Endodermal cell (in vitro differentiated cells): ENCODE measurements at regions not wholly inside any gene's neighbourhood (a gene's known extent, or its start where the extent isn't known, plus 50 kb on each side); places are given as distances from the start of the nearest gene placed in this dataset.
A peak's percentile ranks its signal among the peaks of the same experiment; 100 is the strongest.

Source experiments
- DNase-seq: peaks from one replicate; pipeline ENCODE4 v3.0.0-alpha.2; 2017
- H3K27ac ChIP-seq: 2 replicates; pipeline ENCODE4 v1.5.1; 2013; ENCODE audit warnings: mild to moderate bottlenecking, low read depth, low read length, moderate library complexity
- H3K27me3 ChIP-seq: 2 replicates; pipeline ENCODE4 v1.6.1; 2013; ENCODE audit warnings: mild to moderate bottlenecking, low read length, moderate library complexity; ENCODE audit not compliant: insufficient read depth, control insufficient read depth, poor library complexity, severe bottlenecking
- H3K36me3 ChIP-seq: 2 replicates; pipeline ENCODE4 v1.7.0; 2013; ENCODE audit warnings: mild to moderate bottlenecking, low read length, moderate library complexity; ENCODE audit not compliant: control insufficient read depth, insufficient read depth
- H3K4me1 ChIP-seq: one replicate; pipeline ENCODE4 v1.7.0; 2013; ENCODE audit warnings: low read length; ENCODE audit not compliant: control insufficient read depth, insufficient read depth
- H3K4me3 ChIP-seq: 2 replicates; pipeline ENCODE4 v1.5.1; 2013; ENCODE audit warnings: mild to moderate bottlenecking, low read length, moderate library complexity
- H3K9ac ChIP-seq: 2 replicates; pipeline ENCODE4 v1.6.1; 2013; ENCODE audit warnings: mild to moderate bottlenecking, low read length, moderate library complexity; ENCODE audit not compliant: poor library complexity, severe bottlenecking; ENCODE audit errors: extremely low read depth
- H3K9me3 ChIP-seq: 2 replicates; pipeline ENCODE4 v1.6.1; 2013; ENCODE audit warnings: mild to moderate bottlenecking, low read length, moderate library complexity; ENCODE audit not compliant: control insufficient read depth
- H3K27ac Mint-ChIP-seq: 2 replicates; pipeline ENCODE4 v1.8.0; 2020; ENCODE audit warnings: mixed read lengths
- H3K27me3 Mint-ChIP-seq: 2 replicates; pipeline ENCODE4 v1.8.0; 2021; ENCODE audit warnings: mild to moderate bottlenecking, mixed read lengths; ENCODE audit not compliant: insufficient read depth
- H3K36me3 Mint-ChIP-seq: 2 replicates; pipeline ENCODE4 v1.8.0; 2020; ENCODE audit warnings: low read depth, mixed read lengths
- H3K4me1 Mint-ChIP-seq: 2 replicates; pipeline ENCODE4 v1.8.0; 2020; ENCODE audit warnings: mixed read lengths
- H3K4me3 Mint-ChIP-seq: 2 replicates; pipeline ENCODE4 v1.8.0; 2020; ENCODE audit warnings: mild to moderate bottlenecking, moderate library complexity, mixed read lengths
- H3K9me3 Mint-ChIP-seq: 2 replicates; pipeline ENCODE4 v1.8.0; 2020; ENCODE audit warnings: mild to moderate bottlenecking, mixed read lengths
- CTCF ChIP-seq: fragments of 200-600 bp; sonication (generic); conservative IDR thresholded peaks from 2 replicates; pipeline ENCODE4 v1.5.0; 2021; ENCODE audit warnings: antibody characterized with exemption, mild to moderate bottlenecking
- WGBS, 2 experiments: methylation state at CpG; one replicate each; pipeline versions ENCODE4 v1.1.5 to v1.1.7; 2013; ENCODE audit warnings: missing lambda C conversion rate in 2 of 2, mixed read lengths in 1 of 2; ENCODE audit not compliant: insufficient coverage in 1 of 2, insufficient read length in 1 of 2; 5-methylcytosine and 5-hydroxymethylcytosine counted together

- DNase-seq, result no peak
- no peak overlapping the region for H3K4me3 ChIP-seq
- no peaks in the 10 kb centered on the region for H3K4me1 Mint-ChIP-seq
- no peak overlapping the region for H3K27ac Mint-ChIP-seq
- peak; percentile 24 for TF ChIP-seq CTCF
- no peaks in the 10 kb centered on the region for H3K9me3 ChIP-seq
- H3K36me3 Mint-ChIP-seq, result no peaks in the 10 kb centered on the region
- no peak overlapping the region for H3K27ac ChIP-seq
- WGBS, 2 experiments, result 88% methylated on average over 2 of the region's 2 CpGs; no CpG with 5 or more reads in 1 of the 2 experiments
- no peaks in the 10 kb centered on the region for H3K27me3 ChIP-seq
- no peak overlapping the region for H3K4me3 Mint-ChIP-seq
- no peaks in the 10 kb centered on the region for H3K9me3 Mint-ChIP-seq
- no peaks in the 10 kb centered on the region for H3K27me3 Mint-ChIP-seq
- no peak overlapping the region for H3K9ac ChIP-seq
- no peaks in the 10 kb centered on the region for H3K4me1 ChIP-seq
- no peaks in the 10 kb centered on the region for H3K36me3 ChIP-seq
Measured at GRCh38 chrX:108947205-108947604, 210.8 kb upstream of the IRS4 start.

- no peak overlapping the region for H3K4me3 Mint-ChIP-seq
- no peaks in the 10 kb centered on the region for H3K27me3 Mint-ChIP-seq
- WGBS, 2 experiments, result 89 to 100% methylated on average over 1 to 4 of the region's 4 CpGs
- no peaks in the 10 kb centered on the region for H3K4me1 ChIP-seq
- H3K9ac ChIP-seq, result no peak overlapping the region
- H3K4me1 Mint-ChIP-seq, result no peaks in the 10 kb centered on the region
- H3K27ac ChIP-seq, result no peak overlapping the region
- H3K27me3 ChIP-seq, result no peaks in the 10 kb centered on the region
- DNase-seq, result no peak
- no peak overlapping the region for H3K27ac Mint-ChIP-seq
- no peaks in the 10 kb centered on the region for H3K9me3 ChIP-seq
- H3K9me3 Mint-ChIP-seq, result no peaks in the 10 kb centered on the region
- no peaks in the 10 kb centered on the region for H3K36me3 ChIP-seq
- no peak for TF ChIP-seq CTCF
- no peak overlapping the region for H3K4me3 ChIP-seq
- no peaks in the 10 kb centered on the region for H3K36me3 Mint-ChIP-seq
Measured at GRCh38 chrX:108946531-108946930, 210.2 kb upstream of the IRS4 start.

GRCh38 chrX:108945883-108946523 is 209.6 kb upstream of the IRS4 start:
- H3K4me3 ChIP-seq, result no peak overlapping the region
- H3K27me3 ChIP-seq, result no peaks in the 10 kb centered on the region
- no peak overlapping the region for H3K4me3 Mint-ChIP-seq
- no peaks in the 10 kb centered on the region for H3K4me1 Mint-ChIP-seq
- WGBS, 2 experiments, result 85% methylated on average over 3 of the region's 3 CpGs; no CpG with 5 or more reads in 1 of the 2 experiments
- TF ChIP-seq CTCF, result peak; percentile 38
- no peaks in the 10 kb centered on the region for H3K36me3 ChIP-seq
- H3K9me3 ChIP-seq, result no peaks in the 10 kb centered on the region
- no peaks in the 10 kb centered on the region for H3K4me1 ChIP-seq
- H3K27ac Mint-ChIP-seq, result no peak overlapping the region
- no peak overlapping the region for H3K27ac ChIP-seq
- peak; percentile 48 for DNase-seq
- no peaks in the 10 kb centered on the region for H3K9me3 Mint-ChIP-seq
- no peak overlapping the region for H3K9ac ChIP-seq
- no peaks in the 10 kb centered on the region for H3K36me3 Mint-ChIP-seq
- no peaks in the 10 kb centered on the region for H3K27me3 Mint-ChIP-seq
